ENCODE measurements at regions not wholly inside any gene's neighbourhood (a gene's known extent, or its start where the extent isn't known, plus 50 kb on each side); places are given as distances from the start of the nearest gene placed in this dataset.

GRCh38 chr9:22211588-22212360 lies 202.7 kb upstream of the CDKN2B start:
- WGBS (ENCODE audit: insufficient coverage), result 16% methylated on average over 2 of the region's 4 CpGs
- intact Hi-C loops (cut with micrococcal nuclease), result no loop called here
- Histone ChIP-seq H3K27me3 (replicated peaks in 1 of 4; ENCODE audit: control extremely low read depth in 1 of 4, control insufficient read depth in 3 of 4, insufficient read depth in 4 of 4, low read length in 3 of 4) (no peaks in the 10 kb centered on the region), H3K4me1 (ENCODE audit: control insufficient read depth in 2 of 2, insufficient read depth in 2 of 2, low read length in 2 of 2) (peaks cover 18 to 26% of the 10 kb centered on the region in 2 donors), H4K20me1 (ENCODE audit: control insufficient read depth, insufficient read depth, low read length, poor library complexity, severe bottlenecking) (no peaks in the 10 kb centered on the region), H2AFZ (ENCODE audit: insufficient read depth, low read depth, low read length, poor library complexity, severe bottlenecking) (no peak overlapping the region), H3K79me2 (ENCODE audit: control insufficient read depth, insufficient read depth, low read length) (no peaks in the 10 kb centered on the region), H3K9ac (ENCODE audit: low read length) (no peak overlapping the region), H3K4me2 (replicated peaks; ENCODE audit: low read depth, low read length, poor library complexity, severe bottlenecking) (no peak overlapping the region), H3K36me3 (replicated peaks in 1 of 2; ENCODE audit: control extremely low read depth in 1 of 2, control insufficient read depth in 1 of 2, extremely low read depth in 1 of 2, insufficient read depth in 2 of 2, low read length in 1 of 2) (no peaks in the 10 kb centered on the region), H3K4me3 (ENCODE audit: control extremely low read depth in 1 of 5, extremely low read depth in 1 of 5, insufficient read depth in 1 of 5, low read depth in 2 of 5, low read length in 4 of 5) (no peak overlapping the region), H3K9me3 (ENCODE audit: control extremely low read depth in 1 of 3, control insufficient read depth in 2 of 3, insufficient read depth in 1 of 3, low read length in 2 of 3) (no peaks in the 10 kb centered on the region), H3K27ac (ENCODE audit: low read length in 2 of 2) (no peak overlapping the region)
- Mint-ChIP-seq H3K4me3 (no peak overlapping the region), H3K9me3 (ENCODE audit: insufficient read depth) (no peaks in the 10 kb centered on the region), H3K4me1 (peaks cover 24% of the 10 kb centered on the region), H3K27ac (no peak overlapping the region), H3K27me3 (no peaks in the 10 kb centered on the region)
- ChIA-PET POLR2A (no interaction called here), CTCF (interaction anchor here (1.1 to 2.2 kb wide), 3 partner anchors 9 to 27 kb away, joined by 3 to 5 read pairs (median 4); no protein-coding TSS in a partner anchor)
- ATAC-seq (ENCODE audit: low read depth) (no peak), DNase-seq (no peak)
- TF ChIP-seq CTCF (IDR thresholded peaks at IDR 0.05), result no peak
- TF ChIP-seq EZH2 (IDR thresholded peaks at IDR 0.05; ENCODE audit: borderline replicate concordance, insufficient read depth, low read depth, low read length, poor library complexity, severe bottlenecking), result no peak

- ChIA-PET POLR2A (no interaction called here), CTCF (interaction anchor here (2.2 kb wide), 1 partner anchor 11 kb away, joined by 5 read pairs; no protein-coding TSS in a partner anchor)
- H3K4me1 ChIP-seq (ENCODE audit: control insufficient read depth in 2 of 2, insufficient read depth in 2 of 2, low read length in 2 of 2), result peaks cover 3 to 4% of the 10 kb centered on the region in 2 donors
- DNase-seq (no peak), ATAC-seq (ENCODE audit: low read depth) (no peak)
- Mint-ChIP-seq H3K4me3 (no peak overlapping the region), H3K9me3 (ENCODE audit: insufficient read depth) (no peaks in the 10 kb centered on the region), H3K27ac (no peak overlapping the region), H3K27me3 (no peaks in the 10 kb centered on the region), H3K4me1 (peaks cover 5% of the 10 kb centered on the region)
- H3K27me3 ChIP-seq (replicated peaks in 1 of 4; ENCODE audit: control extremely low read depth in 1 of 4, control insufficient read depth in 3 of 4, insufficient read depth in 4 of 4, low read length in 3 of 4), result no peaks in the 10 kb centered on the region
- no peaks in the 10 kb centered on the region for H3K79me2 ChIP-seq (ENCODE audit: control insufficient read depth, insufficient read depth, low read length)
- WGBS (ENCODE audit: insufficient coverage), result 80% methylated on average over 1 of the region's 3 CpGs
- H3K9me3 ChIP-seq (ENCODE audit: control extremely low read depth in 1 of 3, control insufficient read depth in 2 of 3, insufficient read depth in 1 of 3, low read length in 2 of 3), result no peaks in the 10 kb centered on the region
- no peaks in the 10 kb centered on the region for H3K36me3 ChIP-seq (replicated peaks in 1 of 2; ENCODE audit: control extremely low read depth in 1 of 2, control insufficient read depth in 1 of 2, extremely low read depth in 1 of 2, insufficient read depth in 2 of 2, low read length in 1 of 2)
- H2AFZ ChIP-seq (ENCODE audit: insufficient read depth, low read depth, low read length, poor library complexity, severe bottlenecking), result no peak overlapping the region
- H3K4me2 ChIP-seq (replicated peaks; ENCODE audit: low read depth, low read length, poor library complexity, severe bottlenecking), result no peak overlapping the region
- no peak overlapping the region for H3K4me3 ChIP-seq (ENCODE audit: control extremely low read depth in 1 of 5, extremely low read depth in 1 of 5, insufficient read depth in 1 of 5, low read depth in 2 of 5, low read length in 4 of 5)
- no peaks in the 10 kb centered on the region for H4K20me1 ChIP-seq (ENCODE audit: control insufficient read depth, insufficient read depth, low read length, poor library complexity, severe bottlenecking)
- TF ChIP-seq EZH2 (IDR thresholded peaks at IDR 0.05; ENCODE audit: borderline replicate concordance, insufficient read depth, low read depth, low read length, poor library complexity, severe bottlenecking) (no peak), CTCF (IDR thresholded peaks at IDR 0.05) (no peak)
- H3K9ac ChIP-seq (ENCODE audit: low read length), result no peak overlapping the region
- no peak overlapping the region for H3K27ac ChIP-seq (ENCODE audit: low read length in 2 of 2)
- intact Hi-C loops (cut with micrococcal nuclease), result no loop called here
These were observed 204.9 kb upstream of the CDKN2B start for GRCh38 chr9:22214021-22214420.
